Keratinocyte (primary cell): ENCODE measurements at regions not wholly inside any gene's neighbourhood (a gene's known extent, or its start where the extent isn't known, plus 50 kb on each side); places are given as distances from the start of the nearest gene placed in this dataset.

Experiments used
- DNase-seq: peaks from one replicate; pipeline ENCODE4 v3.0.0-alpha.2; 2011; ENCODE audit warnings: low read depth, missing footprints, low spot score
- FAIRE-seq: peaks from 2 replicates; lab custom pipeline; 2011; peaks lifted over from hg19 to GRCh38; lab: Jason Lieb, UNC
- H2AFZ ChIP-seq: 2 replicates; pipeline ENCODE4 v1.6.0; 2012; ENCODE audit warnings: low read length, control low read depth, inconsistent platforms; ENCODE audit not compliant: control insufficient read depth
- H3K27ac ChIP-seq: 2 replicates; pipeline ENCODE4 v1.5.1; 2011; ENCODE audit warnings: low read length; ENCODE audit not compliant: control insufficient read depth, insufficient read depth
- H3K27me3 ChIP-seq: 3 replicates; pipeline ENCODE4 v1.6.0; 2011; ENCODE audit warnings: low read length; ENCODE audit not compliant: control insufficient read depth, insufficient read depth; ENCODE audit errors: extremely low read depth
- H3K36me3 ChIP-seq, 2 experiments: 2 replicates in 1 of 2; 3 replicates in 1 of 2; pipeline ENCODE4 v1.5.1; 2011; ENCODE audit warnings: low read length in 2 of 2, mild to moderate bottlenecking in 1 of 2; ENCODE audit not compliant: control insufficient read depth in 2 of 2, insufficient read depth in 2 of 2; ENCODE audit errors: extremely low read depth in 1 of 2
- H3K4me1 ChIP-seq: 3 replicates; pipeline ENCODE4 v1.5.1; 2011; ENCODE audit warnings: low read length; ENCODE audit not compliant: control insufficient read depth, insufficient read depth; ENCODE audit errors: extremely low read depth
- H3K4me2 ChIP-seq: 3 replicates; pipeline ENCODE4 v1.6.0; 2011; ENCODE audit warnings: low read depth, low read length; ENCODE audit not compliant: control insufficient read depth, insufficient read depth; ENCODE audit errors: extremely low read depth
- H3K4me3 ChIP-seq, 3 experiments: fragments of 200-600 bp in 1 of 3; sonication (generic) in 1 of 3; 2 replicates in 2 of 3; 3 replicates in 1 of 3; pipeline ENCODE4 v1.5.1; 2011 to 2016; ENCODE audit warnings: low read length in 3 of 3, mild to moderate bottlenecking in 3 of 3, control low read depth in 2 of 3, inconsistent platforms in 1 of 3, low read depth in 1 of 3, mixed read lengths in 1 of 3, mixed run types in 1 of 3, moderate library complexity in 1 of 3; ENCODE audit not compliant: control insufficient read depth in 2 of 3, insufficient read depth in 2 of 3; ENCODE audit errors: extremely low read depth in 1 of 3
- H3K79me2 ChIP-seq: 2 replicates; pipeline ENCODE4 v1.6.0; 2012; ENCODE audit warnings: low read length; ENCODE audit not compliant: control insufficient read depth, insufficient read depth
- H3K9ac ChIP-seq: 3 replicates; pipeline ENCODE4 v1.6.0; 2011; ENCODE audit warnings: low read length; ENCODE audit not compliant: control insufficient read depth, insufficient read depth; ENCODE audit errors: extremely low read depth
- H3K9me1 ChIP-seq: 3 replicates; pipeline ENCODE4 v1.6.0; 2011; ENCODE audit warnings: low read length; ENCODE audit not compliant: control insufficient read depth, insufficient read depth; ENCODE audit errors: extremely low read depth
- H3K9me3 ChIP-seq: 2 replicates; pipeline ENCODE4 v1.5.1; 2012; ENCODE audit warnings: low read depth, low read length; ENCODE audit not compliant: control insufficient read depth
- H4K20me1 ChIP-seq: 3 replicates; pipeline ENCODE4 v1.6.0; 2011; ENCODE audit warnings: low read length; ENCODE audit not compliant: control insufficient read depth, insufficient read depth; ENCODE audit errors: extremely low read depth
- CTCF ChIP-seq, 3 experiments: IDR thresholded peaks in 1 of 3; conservative IDR thresholded peaks in 1 of 3; optimal IDR thresholded peaks in 1 of 3; 2 replicates in 2 of 3; 3 replicates in 1 of 3; pipeline versions ENCODE3 to v1.5.1; 2011; ENCODE audit warnings: low read length in 3 of 3, mild to moderate bottlenecking in 3 of 3, moderate library complexity in 2 of 3, control low read depth in 1 of 3, inconsistent platforms in 1 of 3; ENCODE audit not compliant: insufficient read depth in 2 of 3; ENCODE audit errors: extremely low read depth in 1 of 3
- EZH2 ChIP-seq: IDR thresholded peaks from one replicate; pipeline ENCODE4 v1.6.1; 2012; ENCODE audit warnings: inconsistent platforms, mild to moderate bottlenecking, low read length, moderate library complexity
- dilution Hi-C: fragments of 300-500 bp; cut with MboI; formaldehyde crosslinking; loops from one replicate; pipeline ENCODE4 v1.7.0; 2020; ENCODE audit warnings: low sequenced_read_pairs; ENCODE audit not compliant: extremely low pct_ligation_motif_present

DNA sequence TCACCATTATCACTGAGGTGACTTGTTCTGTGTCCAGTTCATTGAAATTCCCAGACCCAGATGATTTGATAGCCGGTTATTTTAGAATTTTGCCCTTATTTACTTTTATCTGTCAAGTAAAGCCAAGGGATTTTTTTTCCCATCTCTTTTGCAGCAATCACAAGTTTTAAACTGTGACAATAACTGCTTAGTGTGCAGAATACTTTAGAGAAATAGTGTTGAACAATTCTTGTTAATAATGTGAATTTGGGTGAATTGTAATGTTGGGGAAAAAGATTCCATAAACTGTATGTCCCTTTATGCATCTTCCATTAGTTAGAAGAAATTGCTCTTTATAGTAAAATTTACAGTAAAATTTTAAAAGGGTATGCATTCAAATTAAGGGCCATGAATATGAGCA, 79.5 kb downstream of the SLITRK6 start:
- Histone ChIP-seq H3K9ac (no peak overlapping the region), H2AFZ (no peak overlapping the region), H3K9me1 (no peaks in the 10 kb centered on the region), H3K4me3 (no peak overlapping the region), H3K4me1 (no peaks in the 10 kb centered on the region), H3K27me3 (no peaks in the 10 kb centered on the region), H3K79me2 (no peaks in the 10 kb centered on the region), H3K4me2 (no peak overlapping the region), H3K36me3 (no peaks in the 10 kb centered on the region), H4K20me1 (no peaks in the 10 kb centered on the region), H3K27ac (no peak overlapping the region), H3K9me3 (no peaks in the 10 kb centered on the region)
- no peak for DNase-seq
- no peak for FAIRE-seq
- dilution Hi-C loops, result no loop called here
- TF ChIP-seq EZH2 (no peak), CTCF (optimal IDR thresholded peaks at IDR 0.05 in 1 of 3, IDR thresholded peaks at IDR 0.05 in 1 of 3, conservative IDR thresholded peaks at IDR 0.05 in 1 of 3; ENCODE audit: extremely low read depth in 1 of 3, insufficient read depth in 2 of 3, low read length in 3 of 3) (no peak)

DNA sequence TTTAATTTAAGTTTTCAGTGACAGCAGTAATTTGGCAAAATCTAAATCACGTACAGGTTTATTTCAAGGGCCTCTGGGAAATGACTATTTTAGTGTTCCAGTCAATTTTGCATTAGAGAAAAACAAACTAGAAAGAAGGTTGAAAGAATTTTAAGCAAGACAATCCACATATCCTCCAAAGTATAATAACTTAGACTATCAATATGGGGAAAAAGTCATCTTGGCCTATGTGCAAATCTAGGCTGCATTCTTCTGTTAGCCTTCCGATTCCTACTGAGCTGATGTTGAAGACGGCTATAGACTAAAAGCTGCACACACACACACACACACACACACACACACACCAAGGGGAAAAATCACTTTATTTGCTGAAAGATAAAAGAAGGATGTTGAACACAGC, 81.3 kb downstream of the SLITRK6 start:
- no peaks in the 10 kb centered on the region for H3K79me2 ChIP-seq
- no peak overlapping the region for H3K27ac ChIP-seq
- no peak for TF ChIP-seq CTCF (optimal IDR thresholded peaks at IDR 0.05 in 1 of 3, IDR thresholded peaks at IDR 0.05 in 1 of 3, conservative IDR thresholded peaks at IDR 0.05 in 1 of 3; ENCODE audit: extremely low read depth in 1 of 3, insufficient read depth in 2 of 3, low read length in 3 of 3)
- TF ChIP-seq EZH2, result no peak
- DNase-seq (no peak), FAIRE-seq (no peak)
- no peaks in the 10 kb centered on the region for H3K9me3 ChIP-seq
- H2AFZ ChIP-seq, result no peak overlapping the region
- no peaks in the 10 kb centered on the region for H3K9me1 ChIP-seq
- H3K36me3 ChIP-seq, result no peaks in the 10 kb centered on the region
- dilution Hi-C loops, result no loop called here
- H3K4me1 ChIP-seq, result no peaks in the 10 kb centered on the region
- H3K9ac ChIP-seq, result no peak overlapping the region
- H4K20me1 ChIP-seq, result no peaks in the 10 kb centered on the region
- H3K4me2 ChIP-seq, result no peak overlapping the region
- H3K27me3 ChIP-seq, result no peaks in the 10 kb centered on the region
- no peak overlapping the region for H3K4me3 ChIP-seq
